CMK (cell line): ENCODE measurements at regions not wholly inside any gene's neighbourhood (a gene's known extent, or its start where the extent isn't known, plus 50 kb on each side); places are given as distances from the start of the nearest gene placed in this dataset.
"Not testable (repeated sequence)": the region's sequence is repeated elsewhere in the genome, so short reads cannot be mapped to it uniquely, and the experiment has no call there.

Experiments used
- DNase-seq: peaks from one replicate; pipeline ENCODE4 v3.0.0-alpha.2; 2010; ENCODE audit warnings: low read depth

DNA sequence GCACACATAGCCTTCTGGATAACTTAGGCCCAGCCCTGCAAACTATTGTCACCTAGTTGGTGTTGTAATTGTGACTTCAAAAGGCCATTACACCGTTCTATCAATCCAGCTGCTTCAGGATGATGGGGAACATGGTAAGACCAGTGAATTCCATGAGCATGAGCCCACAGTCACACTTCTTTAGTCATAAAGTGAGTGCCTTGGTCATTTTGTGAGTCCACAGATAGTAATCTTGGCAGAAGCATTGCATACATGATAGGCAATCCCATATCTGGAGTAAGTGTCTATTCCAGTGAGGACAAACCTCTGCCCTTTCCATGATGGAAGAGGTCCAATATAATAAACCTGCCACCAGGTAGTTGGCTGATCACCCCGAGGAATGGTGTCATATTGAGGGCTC is 94.5 kb upstream of the RAI14 start:
- DNase-seq, result not testable (repeated sequence)

DNA sequence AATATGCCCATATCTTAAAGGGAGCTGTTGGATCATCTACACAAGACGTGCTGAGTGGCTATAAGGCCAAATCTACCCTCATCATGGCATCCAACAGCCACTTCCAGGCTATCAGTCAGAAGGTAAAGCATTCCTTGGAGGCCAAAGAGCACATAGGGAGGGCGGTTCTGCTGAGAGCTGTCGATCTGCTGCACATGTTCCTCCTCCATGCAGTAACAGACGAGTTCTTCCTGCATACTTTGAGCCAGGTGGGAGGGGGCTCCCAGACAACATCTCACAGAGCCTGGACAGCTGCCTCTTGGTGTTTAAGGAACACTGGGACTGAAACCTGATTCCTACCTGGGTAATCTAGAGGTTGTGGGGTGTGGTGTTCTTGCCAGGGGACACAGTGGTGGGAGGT is 93.3 kb upstream of the RAI14 start:
- DNase-seq, result no peak

DNA sequence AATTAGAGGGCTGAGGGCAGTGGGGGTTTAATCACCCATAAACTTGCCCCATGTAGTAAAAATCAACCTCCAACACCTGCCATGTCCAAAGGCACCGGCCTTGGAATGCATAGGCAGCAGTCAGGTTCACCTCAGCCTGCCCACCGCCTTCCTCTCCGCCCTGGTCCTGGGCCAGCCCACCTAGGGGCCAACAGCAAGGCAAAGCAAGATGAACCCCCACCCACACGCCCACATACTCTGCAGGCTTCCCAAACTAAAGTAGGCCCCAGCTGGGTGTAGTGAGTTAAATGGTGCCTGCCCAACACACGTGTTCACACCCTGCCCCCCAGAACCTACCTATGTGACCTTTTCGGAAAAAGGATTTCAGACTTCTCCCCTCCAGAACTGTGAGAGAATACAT is 92.9 kb upstream of the RAI14 start:
- DNase-seq, result no peak

DNA sequence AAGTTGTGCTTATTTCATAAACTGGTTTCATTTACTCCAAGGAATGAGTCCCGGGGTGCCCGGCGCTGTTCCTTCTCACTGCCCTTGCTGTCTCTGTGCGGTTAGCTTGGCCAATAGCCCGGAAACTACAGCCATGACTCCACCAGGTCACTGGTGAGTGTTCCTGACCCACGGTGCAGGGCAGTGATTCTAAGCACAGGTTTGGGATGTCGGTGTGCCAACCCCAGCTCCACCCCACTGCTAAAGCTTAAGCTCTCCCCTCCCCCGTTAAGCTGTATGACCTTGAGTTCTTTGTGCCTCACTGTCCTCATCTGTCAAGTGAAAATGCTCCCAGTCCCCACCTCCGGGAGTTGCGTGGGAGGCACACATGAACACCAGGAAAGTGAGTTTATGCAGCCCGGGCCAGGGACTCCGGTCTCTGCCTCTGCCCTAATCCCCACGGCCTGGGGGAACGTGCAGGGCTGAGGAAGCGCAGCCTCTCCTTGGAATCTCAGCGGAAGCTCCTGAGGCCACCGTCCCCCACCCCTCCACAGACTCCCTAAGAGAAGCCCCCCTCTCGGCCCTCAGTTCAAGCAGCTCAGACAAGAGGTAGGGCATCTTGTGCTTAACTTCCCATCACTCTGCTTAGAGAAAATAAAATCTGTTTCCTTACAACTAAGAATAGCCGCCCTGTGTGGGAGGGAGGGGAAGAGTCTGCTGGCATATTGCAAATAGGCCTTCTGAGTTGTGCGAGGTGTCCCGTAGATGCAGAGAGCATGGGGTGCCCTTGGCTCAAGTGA is 92.0 kb upstream of the RAI14 start:
- no peak for DNase-seq

DNA sequence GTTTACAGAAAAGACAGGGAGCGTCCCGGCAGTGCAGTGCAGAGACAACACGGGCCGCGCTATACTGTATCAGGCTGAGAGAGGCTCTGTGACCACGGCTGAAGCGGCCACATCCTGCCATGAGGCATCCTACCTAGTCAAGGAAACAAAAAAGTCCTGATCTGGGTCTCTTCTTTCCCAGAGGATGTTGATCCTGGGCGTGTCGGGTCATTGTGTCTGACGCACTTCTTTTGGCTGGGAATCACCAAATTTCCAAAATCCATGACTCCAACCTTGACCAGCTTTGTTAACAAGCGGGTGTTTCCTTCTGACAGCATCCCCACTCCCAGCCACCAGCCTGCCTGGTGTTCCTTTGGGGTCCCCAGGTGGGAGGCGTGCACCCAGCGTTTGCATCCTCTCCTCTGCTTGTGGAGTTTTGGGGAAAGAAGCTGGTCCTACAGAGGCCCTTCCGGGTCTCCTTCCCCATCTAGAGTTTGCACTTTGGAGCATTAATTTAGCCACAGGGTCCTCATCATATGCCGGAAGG is 91.4 kb upstream of the RAI14 start:
- DNase-seq, result no peak

DNA sequence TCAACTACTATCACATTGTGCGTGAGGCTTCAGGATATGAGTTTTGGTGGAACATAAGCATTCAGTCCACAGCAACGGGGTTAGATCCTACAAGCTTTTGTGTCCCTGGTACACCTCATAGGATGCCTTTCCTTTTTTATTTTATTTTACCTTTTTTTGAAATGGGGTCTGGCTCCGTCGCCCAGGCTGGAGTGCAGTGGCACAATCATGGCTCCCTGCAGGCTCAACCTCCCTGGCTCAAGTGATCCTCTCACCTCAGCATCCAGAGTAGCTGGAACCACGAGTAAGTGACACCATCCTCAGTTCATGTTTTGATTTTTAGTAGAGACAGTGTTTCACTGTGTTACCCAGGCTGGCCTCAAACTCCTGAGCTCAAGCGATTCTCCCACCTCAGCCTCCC is 86.0 kb upstream of the RAI14 start:
- no peak for DNase-seq

DNA sequence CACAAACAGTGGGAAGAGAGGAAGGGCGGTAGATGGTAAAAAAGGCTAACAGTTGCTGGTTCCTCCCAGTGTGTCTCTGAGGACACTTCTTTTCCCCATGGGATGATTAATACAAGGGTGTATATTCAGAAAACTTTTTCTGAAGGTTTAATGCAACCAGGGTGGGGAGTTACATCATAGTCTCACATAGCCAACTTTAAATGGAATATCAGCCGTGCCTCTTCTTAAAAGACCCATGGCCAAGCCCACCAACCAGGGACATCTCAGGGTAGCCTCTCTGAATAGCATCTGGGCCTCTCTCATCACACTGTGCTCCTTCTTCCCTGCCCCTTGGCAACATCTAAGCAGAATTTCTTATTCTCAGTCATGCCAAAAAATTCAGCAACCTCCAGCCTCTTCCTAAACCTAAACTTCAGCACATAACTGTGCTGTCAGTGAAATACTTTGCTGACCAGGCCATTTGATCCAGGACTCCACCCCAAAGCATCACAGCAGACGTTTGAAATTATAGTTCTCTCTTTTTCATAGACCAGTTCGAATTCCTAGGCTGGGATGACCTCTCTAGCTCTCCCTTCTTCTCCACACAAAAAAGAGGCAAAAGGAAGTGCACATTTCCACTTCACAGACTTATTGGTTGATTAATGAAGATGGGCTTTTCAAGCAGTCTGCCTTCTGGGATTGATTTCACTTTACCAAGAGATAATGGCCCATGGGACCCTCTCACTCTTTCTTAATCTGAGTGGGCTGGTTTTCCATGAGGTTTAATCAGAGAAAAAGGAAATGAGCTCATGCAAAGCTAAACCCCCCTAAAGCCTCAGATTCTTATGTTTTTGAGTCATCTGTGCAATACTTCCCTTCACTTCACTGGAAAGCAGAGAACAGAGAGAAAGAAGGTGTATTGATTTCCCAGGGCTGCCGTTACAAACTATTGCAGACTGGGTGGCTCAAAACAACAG is 85.1 kb upstream of the RAI14 start:
- DNase-seq, result no peak

DNA sequence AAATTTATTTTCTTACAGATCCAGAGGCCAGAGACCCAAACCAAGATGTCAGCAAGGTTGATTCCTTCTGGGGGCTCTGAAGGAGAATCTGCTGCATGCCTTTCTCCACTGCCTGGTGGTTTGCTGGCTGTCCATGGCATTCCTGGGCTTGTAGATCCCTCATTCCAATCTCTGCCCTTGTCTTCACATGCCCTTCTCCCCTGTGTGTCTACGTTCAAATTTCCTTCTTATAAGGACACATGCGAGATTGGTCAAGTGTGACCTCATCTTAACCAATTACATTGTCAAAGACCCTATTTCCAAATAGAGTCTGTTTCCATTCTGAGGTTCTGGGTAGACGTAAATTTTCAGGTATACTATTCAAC is 84.5 kb upstream of the RAI14 start:
- no peak for DNase-seq

DNA sequence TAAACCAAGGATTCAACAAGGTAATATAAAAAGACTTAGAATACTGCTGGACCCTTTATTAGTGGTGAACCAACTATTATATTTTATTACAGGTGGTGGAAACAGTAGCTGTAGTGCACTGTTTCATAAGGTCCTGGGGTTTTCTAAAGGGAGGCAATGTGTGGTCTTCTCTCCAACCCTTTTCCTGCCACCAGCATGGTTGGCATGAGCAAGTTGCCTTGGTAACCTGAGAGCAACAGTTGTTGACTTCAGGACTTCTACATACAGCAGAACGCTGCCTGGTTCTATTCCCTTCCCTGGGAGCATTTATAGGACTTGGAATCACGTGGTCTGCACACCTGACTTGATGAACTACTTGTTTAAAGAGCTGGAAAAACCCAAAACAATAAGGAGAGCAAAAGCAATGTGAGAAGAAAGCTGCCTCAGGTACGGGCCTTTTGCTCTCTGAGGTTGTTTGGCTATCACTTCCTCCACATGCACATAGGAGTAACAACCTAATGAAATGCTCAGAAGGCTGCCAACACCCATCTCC is 81.1 kb upstream of the RAI14 start:
- DNase-seq, result no peak

DNA sequence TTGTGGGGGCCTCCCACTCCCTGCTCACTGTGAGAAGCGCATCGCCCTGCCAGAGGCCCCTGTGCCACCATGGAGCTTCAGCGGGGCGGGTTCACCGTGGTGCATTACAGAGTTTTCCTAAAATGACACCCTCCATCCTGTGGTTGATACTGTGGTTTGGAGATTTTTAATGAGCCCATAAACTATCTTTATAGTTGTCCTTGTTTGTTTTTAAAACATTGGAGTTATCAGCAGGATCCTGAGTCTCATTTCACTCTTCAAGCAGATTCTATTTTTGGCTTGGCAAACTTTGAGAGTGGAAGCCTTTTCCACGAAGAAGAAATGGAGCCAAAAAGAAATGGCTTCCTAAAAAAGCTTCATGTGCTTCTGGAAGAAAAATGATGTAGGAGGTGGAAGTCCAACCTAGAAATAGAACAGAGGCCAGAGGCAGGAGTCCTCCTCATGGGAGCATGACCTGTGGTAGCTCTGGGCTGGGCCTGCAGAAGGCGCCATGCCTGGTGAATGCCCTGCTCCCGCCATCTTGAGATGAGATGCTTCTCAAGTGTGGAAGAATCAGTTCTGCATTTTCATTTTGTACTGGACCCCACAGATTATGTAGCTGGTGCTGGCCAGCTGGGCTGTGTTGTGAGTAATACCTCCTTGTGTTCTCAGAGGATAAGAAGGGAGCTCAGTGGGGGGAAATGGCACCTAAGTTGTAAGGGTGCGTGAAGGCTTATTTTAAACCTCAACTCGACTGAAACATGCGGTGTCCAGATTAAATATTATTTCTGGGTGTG is 79.0 kb upstream of the RAI14 start:
- DNase-seq, result no peak

DNA sequence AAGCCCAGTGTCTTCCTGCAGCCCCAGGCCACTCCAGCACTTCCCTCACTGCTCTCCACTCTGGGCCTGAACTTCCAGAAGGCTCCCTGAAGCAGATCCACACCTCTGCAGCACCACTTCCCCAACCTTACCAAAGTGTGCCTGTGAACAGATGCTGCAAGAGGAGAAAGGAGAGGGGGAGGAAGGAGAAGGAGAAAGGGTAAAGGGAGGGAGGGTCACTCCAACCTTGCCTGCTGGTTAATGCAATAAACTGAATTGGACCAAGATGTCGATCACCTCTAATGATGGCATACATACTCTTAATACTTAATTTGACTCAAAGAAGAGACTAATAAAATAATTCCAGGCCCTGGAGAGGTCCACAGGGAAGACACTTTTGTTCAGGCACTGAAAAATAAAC is 77.2 kb upstream of the RAI14 start:
- DNase-seq, result no peak

DNA sequence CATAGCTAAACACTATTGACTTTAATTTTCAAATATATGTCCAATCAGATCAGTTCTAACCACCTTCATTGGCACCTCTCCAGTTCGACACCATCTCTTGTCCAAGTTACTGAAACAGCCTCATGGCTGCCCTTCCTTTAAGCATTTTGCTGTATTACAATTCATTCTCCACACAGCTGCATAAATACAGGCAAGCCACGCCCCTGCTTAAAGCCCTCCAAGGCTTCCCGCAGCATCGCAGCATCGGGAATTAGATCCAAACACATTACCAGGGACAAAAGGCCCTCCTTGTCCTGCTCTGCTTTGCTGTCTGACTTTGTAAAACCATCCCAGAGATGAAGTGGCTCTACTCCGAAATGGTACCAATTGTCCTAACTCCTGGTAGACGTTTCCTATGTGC is 75.1 kb upstream of the RAI14 start:
- DNase-seq, result no peak

DNA sequence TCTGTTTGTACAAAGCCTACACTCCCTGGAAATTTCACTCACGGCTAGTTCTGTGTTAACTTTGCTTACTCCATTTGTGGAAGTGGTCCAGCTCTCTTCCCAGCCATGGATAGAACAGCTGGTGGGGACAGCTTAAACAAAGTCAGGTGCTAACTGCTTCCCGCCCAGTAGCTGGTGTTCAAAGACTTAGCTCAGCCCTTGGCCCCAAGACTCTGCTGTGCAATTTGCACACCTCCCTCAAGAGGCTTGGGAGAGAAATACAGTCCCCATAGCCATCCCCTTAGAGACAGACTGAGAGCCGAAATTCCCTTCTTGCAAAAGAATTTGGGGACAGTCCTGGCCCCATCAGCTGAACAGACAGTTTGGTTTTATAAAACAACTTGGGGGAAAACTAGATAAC is 73.8 kb upstream of the RAI14 start:
- no peak for DNase-seq

DNA sequence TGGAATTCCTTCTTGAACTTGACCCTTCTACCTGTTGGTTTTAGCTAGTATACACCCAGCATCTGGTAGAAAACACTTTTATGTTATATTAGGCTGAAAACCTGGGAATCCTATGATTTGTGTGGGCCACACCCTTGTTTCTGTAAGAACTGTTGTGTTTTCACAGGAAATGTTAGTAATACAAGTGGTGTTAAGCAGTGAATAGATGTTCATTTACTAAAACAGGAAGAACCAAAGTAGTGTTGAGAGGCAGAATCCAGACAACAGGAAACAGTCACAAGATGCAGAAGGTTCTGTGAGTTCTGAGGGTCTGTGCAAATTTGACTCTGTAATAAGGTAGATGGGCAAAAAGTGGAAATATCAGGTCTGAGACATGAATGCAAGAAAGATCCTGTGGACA is 73.0 kb upstream of the RAI14 start:
- no peak for DNase-seq

DNA sequence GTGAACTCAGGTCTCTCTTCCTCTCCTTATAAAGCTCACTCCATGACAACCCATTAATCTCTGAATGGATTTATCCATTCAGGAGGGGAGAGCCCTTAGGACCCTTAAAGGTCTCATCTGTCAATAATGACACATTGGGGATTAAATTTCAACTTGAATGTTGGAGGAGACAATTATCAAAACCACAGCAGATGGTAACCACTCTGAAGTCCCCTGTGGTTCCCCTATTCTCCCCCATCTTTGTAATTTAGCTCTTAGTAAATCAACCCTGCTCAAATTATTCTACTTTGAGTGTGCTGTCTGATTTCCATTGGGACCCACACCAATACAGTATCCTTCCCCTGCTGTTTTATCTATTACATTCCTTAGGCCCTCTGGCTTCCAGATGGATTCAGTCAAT is 72.0 kb upstream of the RAI14 start:
- no peak for DNase-seq

DNA sequence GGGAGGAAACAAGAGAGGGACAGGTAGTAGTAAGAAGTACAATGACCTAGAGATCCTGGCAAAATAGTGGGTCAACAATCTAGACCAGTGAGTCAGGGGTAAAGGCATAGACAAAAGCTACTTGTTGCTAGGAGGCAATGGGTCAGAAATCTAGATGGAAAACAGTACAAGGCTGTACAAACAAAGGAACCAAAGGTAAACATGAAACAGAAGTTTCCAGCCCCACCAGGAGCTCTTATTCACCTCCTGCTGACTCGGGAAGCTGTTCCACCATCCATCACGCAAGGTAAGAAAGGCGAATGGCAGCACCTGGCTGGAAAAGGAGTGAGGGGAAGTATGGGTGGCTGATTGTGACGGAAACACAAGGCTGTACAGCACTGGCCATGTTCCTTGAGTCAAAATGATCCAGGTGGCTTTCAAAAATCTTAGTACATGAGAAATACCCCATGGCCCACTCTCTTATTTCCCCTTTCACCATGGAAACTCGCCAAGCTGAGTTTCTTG is 70.5 kb upstream of the RAI14 start:
- no peak for DNase-seq

DNA sequence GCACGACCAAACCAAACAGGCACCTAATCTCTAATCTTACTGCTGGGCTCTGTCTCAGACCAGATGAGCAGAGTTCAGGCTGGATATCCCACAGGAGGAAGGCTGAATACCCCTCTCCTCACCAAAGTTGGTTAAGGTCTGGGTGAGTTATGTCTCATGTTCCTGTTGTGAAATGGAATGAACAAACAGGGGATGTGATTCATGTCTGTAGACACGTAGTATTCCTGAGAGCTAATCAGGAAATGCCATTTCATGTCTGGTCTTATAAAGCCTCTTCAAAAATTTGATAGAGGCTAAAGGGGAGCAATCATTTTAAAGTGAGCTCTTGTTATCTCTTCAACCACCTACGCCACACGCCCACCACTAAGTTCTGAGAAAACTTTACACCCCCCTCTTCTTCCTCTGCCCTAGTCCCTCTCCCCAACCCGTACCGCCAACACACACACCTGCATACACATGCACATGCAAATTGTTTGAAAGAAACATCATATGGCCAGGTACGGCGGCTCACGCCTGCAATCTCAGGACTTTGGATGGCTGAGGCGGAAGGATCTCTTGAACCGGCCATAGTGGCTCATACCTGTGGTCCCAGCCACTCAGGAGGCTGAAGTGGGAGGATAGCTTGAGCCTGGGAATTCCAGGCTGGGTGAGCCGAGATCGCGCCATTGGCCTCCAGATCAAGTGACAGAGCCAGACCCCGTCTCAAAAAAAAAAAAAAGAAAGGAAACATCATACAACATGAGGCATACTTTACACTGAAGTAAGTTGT is 69.8 kb upstream of the RAI14 start:
- DNase-seq, result no peak

DNA sequence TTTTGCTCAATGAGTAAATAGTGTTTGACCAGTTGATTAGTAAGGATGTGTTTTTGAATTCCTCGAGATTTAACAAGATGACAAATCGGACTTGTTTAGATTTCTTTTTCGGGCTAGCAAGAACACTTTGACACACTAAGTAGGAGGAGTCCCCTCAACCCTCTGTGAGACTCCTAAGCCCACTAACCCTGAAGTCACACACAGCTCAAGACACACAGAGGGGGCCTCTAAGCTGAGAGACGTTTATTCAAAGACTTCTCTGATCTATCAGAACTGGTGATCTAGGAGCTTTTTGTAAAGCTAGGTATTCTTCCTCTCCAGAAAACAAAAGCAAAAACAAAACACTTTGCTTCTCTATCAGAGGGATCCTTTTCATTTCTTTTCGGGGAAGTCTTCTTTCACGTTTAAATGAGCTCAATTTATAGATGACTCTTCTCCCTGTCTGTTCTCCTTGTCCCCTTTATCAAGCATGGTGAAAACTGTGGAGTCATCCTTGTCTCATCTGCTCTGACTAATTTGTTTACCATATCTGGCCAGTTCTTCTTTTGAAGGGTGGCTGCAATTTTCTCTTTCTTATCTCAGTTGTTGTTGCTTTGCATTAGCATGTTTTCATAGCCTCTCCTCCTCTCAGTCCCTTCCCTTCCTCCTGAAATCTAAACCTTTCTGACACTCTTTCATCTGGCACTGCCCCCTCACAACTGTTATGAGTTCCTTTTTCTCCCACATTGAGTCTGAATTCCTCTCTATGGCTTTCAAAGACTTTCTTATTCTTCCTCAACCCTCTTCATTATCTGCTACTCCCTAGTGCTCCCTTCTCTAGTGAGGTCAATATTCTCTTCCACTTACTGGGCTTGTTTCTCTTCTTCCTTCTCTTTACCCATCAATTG is 68.5 kb upstream of the RAI14 start:
- DNase-seq, result no peak

DNA sequence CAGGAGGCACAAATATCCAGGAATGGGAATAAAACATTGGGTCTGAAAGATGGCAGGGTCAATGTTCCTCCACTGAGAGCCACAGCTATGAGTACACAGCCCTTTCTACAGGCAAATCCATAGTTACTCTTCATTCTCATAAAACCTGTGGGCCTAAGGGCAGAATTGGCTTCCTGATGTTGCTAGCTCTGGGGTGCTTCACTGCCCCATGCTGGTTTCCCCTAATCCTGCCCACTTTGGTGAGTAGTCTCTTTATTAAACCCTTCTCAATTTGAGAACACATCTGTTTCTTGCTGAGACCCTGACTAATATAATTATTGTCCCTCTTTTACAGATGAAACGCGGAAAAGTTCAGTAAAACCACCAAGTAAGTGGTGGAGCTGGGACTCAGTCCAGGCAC is 66.3 kb upstream of the RAI14 start:
- no peak for DNase-seq

DNA sequence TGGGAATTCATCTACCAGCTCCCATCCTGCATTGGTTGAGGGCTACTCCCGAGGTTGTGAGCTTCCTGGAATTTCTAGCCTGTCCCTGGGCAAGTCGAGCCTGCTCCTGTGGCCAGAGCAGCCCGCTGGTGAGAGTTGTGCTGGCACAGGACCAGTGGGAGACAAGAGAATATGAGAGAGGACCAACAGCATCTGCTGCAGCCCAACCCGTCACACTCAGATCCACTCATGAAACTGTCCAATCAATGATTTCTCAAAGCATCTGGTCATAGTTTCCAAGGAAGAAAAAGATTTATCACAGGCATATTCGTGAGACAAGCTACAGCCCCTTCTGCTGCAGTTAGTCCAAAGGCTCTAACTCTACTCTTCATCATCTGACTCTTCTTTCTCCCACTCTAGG is 64.4 kb upstream of the RAI14 start:
- no peak for DNase-seq
